ENCODE measurements at regions not wholly inside any gene's neighbourhood (a gene's known extent, or its start where the extent isn't known, plus 50 kb on each side); places are given as distances from the start of the nearest gene placed in this dataset.
A peak's percentile ranks its signal among the peaks of the same experiment; 100 is the strongest.

DNA sequence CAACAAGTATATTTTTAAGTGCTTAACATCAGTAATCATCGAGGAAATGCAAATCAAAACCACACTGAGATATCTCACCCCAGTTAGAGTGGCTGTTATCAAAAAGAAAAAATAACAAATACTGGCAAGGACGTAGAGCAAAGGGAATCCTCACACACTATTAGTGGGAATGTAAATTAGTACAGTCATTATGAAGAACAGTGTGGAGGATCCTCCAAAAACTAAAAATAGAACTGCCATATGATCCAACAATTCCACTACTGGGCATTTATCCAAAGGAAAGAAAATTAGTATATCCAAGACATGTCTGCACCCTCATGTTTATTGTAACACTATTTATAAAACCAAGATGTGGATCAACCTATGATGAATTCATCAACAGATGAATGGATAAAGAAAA lies 149.0 kb upstream of the PWP1 start:
- no peak for DNase-seq

DNA sequence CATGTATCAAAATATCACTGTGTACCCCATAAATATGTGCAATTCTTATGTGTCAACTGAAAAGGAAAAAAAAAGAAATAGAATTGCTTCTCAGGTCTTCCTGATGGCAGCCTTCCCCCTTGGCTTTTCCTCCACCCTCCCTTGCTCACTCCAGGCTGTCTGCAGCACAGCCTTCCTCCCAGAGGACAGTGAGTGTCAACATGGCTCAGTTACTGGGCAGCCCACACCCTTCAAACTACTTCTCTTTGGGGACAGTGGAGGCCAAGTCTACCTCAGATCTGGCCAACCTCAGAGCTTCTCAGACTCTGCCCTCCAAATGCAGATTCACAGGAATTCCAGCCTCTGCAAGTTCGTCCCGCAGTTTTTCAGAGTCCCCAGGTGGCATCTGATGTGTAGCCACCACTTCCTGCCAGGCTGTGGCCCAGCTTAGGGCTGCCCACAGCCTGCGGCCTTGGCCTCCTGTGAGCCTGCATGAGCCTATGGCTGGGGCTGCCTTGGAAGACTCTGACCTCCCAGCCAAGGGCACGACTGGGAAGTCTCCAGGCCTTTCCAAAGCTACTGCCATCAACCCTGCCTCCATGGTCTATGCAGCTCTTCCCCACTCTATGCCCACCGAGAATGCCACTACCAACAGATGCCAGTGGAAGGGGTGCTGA lies 148.0 kb upstream of the PWP1 start:
- DNase-seq: no peak

DNA sequence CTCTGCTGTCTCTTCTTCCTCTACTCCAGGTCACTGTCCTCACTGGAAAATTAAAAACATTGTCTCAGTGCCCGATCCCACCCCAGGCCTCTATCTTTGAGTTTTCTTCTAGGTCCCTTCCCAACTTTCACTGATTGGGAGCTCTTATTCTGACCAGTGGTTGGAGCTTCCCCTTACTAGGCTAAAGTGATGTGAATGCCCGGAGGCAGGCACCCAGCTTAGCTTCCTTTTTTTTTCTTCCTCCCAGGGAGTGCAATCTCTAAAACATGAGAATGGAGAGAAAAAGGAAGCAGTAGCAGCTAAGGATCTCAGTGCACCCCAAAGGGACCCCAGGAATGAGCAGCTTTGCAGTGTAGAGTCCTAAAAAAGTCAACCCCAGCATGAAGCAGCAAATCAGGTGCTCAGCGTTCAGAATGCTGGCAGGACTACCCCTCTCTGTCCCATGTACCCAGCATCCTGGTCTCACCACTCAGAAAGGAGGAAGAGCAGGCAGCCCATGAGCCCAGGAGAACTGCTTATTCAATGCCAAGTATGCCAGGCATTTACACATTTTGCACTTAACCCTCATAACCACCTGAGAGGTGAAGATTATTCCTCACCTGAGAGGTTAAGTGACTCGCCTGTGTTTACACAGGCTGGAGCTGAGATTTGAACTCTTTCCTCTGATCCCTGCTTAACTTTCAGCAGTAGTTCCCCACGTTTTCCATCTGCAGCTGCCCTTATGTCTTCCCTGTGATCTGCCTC lies 146.2 kb upstream of the PWP1 start:
- DNase-seq: no peak

DNA sequence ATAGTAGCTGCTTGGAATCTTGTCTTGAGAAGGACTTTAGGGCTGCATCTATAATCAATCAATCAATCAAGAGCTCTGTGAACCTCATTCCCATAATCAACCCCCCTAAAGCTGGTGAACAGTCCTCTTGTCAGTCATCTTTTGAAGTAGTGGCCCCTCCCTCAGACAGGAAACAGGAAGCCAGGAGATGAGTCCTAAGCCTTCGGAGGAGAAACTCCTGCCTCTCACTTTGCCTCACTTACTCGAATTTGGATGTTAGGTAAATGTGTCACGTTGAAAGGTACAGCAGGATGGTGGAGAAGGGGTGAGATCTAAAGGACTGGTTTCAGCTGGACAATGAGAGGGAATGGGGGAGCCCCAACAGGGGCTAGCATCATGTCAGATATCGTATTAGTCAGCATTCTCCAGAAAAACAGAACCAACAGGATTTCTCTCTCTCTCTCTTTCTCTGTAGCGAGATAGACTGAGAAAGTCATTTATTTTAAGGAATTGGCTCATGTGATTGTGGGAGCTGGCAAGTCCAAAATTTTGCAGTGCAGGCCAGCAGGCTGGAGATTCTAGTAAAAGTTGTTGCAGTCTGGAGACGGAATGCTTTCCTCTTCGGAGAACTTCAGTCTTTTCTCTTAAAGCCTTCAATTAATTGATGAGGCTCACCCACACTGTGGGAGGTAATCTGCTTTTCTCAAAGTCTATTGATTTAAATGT lies 144.4 kb upstream of the PWP1 start:
- DNase-seq: no peak

DNA sequence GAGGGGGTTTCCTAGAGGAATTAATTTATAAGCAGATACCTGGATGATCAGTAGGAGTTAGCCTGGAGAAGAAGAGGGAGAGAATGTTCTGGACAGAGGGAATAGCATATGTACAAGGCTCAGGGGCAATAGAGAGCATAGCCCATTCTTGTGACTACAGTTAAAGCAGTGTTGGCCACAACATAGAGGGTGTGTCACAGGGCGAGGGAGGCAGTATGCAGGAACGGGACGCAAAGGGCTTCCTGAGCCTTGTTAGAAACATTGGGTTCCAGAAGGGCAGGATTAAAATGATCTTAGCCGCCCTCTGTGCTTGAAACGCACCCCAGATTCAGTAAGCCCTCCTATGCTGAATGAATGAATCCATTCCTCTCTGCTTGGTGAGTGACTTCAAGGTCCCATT lies 142.2 kb upstream of the PWP1 start:
- DNase-seq: no peak

DNA sequence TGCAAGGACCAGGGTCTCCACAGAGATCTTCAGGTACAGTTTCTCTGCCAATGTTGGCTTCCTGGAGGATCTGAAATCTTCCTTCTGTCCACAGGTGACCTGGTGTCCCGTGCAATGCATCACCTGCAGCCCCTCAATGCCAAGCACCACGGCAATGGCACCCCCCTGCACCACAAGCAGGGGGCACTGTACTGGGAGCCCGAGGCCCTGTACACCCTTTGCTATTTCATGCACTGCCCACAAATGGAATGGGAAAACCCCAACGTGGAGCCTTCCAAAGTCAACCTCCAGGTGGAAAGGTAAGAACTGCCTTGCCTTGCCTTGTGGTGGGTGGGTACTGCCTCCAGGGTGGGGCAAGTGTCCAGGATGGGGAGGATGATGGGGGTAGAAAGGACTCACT lies 141.8 kb upstream of the PWP1 start:
- no peak for DNase-seq

DNA sequence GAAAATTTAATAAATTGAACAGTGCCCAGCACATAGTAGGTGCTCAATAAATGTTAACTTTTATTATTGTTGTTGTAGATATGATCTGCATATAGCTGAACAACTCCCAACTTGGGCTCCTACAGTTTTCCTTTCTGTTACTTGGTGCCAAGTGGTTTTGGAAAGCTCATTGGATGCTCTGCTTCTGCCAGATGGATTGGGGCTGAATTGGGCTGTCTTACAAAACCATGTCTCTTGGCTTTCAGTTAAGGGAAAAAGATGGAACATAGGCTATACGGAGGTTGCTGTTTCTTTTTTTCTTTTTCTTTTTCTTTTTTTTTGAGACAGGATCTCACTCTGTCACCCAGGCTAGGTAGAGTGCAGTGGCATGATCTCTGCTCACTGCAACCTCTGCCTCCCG lies 140.7 kb upstream of the PWP1 start:
- no peak for DNase-seq

DNA sequence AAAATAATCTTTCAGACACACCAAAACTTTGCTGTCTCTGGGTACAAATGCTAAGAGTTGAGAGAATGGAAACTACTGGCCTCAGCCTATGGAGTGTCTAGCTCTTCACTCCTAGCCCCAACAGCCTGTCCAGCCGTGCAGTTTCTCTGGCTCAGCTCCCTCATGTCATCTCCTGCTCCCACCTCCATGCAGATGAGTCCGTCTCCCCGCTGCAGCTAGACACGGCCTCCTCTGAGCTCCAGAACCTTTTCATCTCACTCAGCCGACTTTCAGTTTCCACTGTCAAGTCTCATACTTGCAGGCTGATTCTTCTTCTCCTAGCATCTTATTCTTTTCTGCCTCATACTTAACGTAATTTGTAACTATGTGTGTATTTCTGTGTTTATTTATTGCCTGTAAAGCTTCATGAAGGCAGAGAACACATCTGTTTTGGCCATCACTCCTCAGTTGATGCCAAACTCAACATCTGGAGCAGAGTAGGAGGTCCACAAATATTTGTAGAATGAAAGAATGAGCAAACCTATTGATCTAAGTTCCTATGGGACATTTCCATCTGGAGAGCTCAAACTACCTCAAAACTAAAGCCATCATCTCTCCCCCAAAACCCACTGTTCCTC lies 139.8 kb upstream of the PWP1 start:
- no peak for DNase-seq

DNA sequence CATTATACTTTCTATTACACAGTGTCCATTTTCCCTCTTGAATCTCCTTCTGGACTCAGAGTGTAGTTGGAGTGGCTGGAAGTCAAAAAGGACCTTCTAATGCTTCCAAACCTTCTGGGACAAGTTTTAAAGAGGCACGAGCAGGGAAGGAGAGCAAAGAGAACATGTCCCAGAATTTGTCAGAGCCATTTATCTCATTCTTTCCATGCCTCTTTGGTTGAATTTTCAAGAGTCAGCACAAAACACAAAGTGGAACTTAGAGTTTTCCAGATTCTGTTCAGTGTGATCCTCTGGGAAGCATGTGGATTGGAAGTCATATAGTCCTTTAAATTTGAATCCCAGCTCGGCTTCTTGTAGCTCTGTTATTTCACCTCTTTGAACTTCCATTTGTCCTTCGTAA lies 138.2 kb upstream of the PWP1 start:
- DNase-seq: no peak

DNA sequence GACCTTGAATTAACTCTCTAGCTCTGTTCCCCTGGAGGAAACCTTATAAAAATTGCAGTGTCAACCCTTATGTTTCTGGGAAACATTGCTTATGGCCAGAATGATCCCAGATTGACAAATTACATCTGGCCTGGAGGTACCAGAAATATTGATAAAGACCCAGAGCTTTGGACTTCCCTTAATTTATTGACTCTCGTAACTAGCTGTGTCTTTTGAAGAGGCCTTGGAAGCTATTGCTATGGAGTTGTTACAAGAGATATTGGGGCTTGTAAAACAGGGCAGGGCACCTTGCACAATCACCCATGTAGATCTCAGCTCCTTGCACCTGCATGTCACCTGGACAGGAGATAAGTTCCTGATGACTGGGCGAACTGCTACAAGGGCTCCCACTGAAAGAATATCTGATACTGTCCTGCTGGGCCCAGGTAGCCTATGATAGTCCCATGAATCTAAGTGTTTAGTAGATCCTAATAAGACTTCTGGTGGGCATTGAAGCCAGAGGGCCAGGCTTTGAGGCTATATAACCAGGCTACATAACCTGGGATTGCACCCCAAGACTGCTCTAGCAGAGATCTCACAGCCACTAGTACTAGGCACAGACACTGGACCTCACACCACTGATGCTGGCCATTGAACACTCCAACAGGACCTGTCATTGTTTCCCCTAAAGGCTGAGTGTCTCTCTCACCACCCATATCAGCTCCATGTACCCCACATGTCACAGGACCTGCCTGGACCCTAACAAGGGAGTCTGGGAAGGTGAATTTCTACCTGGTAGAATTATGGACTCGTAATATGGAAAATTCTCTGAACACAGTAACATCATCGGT lies 135.7 kb upstream of the PWP1 start:
- no peak for DNase-seq

DNA sequence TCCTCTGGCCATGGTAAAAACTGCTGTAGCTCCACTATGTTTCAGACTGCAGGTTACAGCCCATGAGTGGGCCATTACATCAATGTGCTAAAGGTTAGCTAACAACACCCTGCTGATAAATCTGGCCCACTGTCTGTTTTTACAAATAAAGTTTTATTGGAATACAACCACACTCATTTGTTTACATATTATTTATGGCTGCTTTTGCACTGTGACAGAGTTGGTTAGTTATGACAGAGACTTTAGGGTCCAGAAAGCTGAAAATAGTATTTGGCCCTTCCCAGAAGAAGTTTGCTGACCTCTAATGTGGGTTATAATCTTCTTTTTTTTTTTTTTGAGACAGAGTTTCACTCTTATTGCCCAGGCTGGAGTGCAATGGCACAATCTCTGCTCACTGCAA lies 134.2 kb upstream of the PWP1 start:
- DNase-seq: no peak

DNA sequence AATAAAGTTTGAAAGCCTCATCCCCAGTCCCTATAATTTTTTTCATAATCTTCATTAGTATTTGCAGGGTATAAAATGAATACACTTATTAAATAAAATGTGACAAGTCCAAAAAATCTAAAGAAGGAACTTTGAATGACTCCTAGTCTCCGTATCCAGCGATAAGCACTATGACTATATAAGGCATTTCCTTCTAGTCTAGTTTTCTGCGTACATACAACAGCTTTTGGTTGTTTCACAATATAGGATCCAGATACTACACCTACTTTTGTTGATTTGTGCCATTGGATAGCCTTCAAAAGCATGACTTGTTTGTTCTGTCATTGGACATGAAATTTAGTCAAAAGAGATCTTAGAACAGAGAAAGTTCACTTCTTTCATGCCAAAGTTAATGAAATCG lies 133.3 kb upstream of the PWP1 start:
- no peak for DNase-seq

DNA sequence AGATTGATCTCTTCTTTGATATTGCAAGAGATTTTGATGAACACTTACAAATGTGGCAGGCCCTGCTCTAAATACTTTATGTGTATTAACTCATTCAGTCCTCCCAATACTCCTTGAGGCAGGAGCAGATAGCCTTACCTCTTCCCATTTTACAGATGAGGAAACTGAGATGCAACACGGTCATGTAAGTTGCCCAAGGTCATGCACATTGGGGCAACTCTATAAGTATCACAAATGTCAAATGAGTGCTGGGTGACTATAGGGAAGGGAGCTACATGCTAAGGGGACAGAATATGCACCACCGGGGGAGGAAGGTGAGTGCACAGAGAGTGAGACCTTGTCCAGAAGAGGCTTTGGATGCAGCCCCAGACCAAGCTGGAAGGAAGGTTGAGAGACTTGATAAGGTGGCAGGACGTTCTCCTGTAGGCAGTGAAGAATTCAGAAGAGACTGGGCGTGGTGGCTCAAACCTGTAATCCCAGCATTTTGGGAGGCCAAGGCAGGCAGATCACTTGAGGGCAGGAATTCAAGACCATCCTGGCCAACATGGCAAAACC lies 132.3 kb upstream of the PWP1 start:
- DNase-seq: no peak

DNA sequence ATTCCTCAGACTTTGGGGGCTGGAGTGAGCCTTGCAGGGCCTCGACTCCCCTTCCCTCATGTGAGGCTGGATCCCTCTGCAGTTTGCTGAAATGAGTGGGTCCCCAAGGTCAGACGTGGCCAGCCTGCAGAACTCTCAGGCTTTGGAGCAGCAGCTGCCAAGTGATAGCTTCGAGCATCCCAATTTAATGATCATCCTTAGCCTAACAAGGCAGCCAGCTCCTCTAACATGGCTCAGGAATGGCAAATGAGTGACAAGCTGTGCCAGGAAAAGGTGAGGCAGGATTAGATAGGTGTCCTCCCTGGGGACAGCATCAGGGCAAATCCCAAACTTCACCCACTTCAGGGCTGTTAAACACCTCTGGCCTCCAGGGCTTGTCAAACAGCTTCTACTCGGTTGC lies 130.7 kb upstream of the PWP1 start:
- no peak for DNase-seq

DNA sequence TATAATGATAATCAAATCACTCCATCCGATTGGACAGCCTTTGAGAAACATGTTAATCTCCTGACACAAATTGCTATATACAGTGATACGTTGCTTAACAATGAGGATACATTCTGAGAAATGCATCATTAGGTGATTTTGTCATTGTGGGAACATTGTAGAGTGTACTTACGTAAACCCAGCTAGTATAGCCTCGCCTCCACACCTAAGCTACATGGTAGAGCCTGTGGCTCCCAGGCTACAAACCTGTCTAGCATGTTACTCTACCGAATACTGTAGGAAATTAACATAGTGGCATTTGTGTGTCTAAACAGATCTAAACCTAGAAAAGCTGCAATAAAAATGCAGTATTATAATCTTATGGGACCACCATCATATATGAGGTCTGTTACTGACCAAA lies 128.6 kb upstream of the PWP1 start:
- no peak for DNase-seq

DNA sequence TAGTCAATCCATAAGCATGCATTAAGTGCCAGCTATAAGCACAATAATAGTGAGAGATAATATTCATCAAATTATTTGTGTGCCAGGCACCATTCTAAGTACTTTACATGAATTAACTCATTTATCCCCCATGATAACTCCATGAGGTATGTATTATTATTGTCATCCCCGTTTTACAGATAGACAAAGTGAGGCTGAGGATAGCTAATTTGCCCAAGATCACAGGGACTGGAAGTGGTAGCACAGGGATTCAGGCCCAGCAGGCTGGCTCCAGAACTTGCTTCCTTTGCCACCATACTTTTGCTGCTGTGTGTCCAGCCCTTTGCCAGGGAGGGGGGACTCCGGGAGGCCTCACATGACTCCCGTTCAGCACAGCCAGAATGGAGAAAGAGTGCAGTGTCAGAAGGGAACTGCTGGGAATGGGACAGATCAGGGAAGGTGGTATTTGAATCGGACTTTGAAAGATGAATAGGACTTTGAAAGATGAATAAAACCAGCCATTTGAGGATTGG lies 128.0 kb upstream of the PWP1 start:
- DNase-seq: no peak

DNA sequence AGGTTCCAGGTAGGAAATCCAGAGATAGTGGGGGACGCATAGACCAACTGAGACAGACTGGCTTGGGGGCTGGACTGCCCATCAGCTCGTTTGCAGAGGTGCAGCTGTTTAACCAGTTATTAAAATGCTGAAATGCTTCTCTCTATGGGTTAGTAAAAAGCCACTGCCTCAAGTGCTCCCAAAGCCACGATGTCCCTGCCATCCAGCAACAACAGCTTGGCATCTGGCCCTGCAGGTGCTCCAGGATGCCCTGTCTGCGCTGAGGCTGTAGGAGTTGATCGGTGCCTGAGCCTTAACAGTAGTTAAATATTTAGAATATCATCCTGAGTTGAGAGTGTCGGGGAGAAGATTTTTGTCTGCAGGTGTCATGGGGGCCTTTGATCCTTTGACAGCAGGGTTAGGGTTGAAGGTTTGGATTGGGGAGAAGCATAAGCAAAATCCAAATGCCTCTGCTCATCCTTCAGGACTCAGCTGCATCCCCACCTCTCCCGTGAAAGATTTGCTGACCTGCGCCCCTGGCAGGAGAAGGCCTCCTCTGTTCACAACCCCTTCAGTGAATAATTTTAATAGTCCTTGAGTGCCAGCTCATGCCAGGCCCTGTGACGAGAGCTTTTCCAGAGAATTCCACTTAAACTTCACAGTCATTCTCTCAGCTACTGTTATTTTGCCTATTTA lies 127.3 kb upstream of the PWP1 start:
- DNase-seq: no peak

DNA sequence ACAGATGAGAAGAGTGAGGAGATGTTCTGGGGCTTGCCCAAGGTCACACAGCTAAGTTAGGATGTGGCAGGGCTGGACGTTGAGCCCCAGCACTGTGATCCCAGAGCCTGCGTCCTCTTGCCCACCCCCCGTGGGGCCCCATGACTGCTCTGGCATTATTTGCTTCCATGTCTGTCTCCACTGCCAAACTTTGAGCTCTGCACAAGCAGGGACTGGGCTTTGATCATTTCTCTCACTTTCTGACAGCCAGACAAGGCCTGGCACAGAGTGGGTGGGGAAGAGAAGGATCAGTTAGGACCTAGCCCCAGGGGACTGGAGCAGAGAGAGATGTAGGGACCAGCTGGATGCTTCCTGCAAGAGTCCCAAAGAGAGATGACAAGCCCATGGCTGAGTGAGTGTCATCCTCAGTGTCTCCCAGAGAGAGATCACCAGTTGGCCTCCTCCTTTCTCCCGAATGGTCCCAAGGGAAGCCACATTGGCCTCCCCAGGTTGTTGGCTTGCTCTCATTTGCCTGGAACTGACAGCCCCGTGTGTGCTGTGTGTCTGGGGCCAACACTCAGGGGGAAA lies 126.7 kb upstream of the PWP1 start:
- DNase-seq: no peak

DNA sequence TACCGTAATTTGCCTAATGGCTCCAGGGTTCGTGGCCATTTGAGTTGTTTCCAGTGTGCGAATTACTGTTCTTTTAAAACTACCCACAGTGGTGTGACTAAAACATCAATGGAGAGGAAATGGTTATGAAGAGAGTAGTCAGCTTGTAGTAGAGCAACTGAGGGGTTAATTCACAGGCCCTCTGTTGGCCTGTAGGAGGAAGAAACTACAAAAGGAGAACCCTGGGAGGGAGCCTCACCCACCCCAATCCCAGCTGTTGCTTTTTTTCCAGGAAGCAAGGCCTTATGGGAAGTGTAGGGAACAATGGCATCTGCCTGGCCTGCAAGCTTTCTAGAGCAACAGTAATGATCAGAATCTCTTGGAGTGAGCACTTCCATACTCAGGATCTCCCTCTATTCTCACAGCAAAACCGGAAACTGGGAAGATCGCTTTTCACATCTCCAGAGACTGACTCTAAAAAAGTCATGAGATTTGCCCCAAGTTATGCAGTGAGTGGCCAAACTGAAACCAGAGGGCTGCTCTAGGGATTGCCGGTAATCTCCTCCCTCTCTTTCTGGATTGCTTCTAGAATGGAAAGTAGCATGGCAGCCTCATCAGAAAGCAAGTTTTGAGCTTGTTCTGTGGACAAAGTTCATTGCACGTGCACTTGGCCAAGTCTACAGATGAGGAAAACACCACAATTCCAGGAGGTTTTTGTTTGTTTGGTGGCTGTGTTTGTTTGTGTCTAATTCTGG lies 125.3 kb upstream of the PWP1 start:
- DNase-seq: no peak

DNA sequence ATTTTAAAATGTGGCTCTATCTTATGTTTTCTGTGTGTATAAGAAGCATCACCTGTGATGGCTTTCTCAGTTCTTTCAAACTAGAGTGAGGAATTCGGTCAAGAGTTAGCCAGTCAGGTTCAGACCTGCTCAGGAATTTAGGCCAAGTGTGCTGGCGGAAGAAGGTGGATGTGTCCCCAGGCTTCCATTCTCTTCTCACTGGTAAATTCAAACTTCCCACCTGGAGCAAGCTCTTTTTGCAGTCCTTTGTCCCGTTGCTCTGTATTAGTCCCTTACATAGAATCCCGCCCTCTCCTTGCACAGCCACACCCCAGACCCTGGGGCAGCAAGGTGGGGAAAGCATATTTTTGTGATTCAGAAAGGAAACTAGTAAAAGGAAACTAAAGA lies 124.7 kb upstream of the PWP1 start:
- DNase-seq: no peak

DNA sequence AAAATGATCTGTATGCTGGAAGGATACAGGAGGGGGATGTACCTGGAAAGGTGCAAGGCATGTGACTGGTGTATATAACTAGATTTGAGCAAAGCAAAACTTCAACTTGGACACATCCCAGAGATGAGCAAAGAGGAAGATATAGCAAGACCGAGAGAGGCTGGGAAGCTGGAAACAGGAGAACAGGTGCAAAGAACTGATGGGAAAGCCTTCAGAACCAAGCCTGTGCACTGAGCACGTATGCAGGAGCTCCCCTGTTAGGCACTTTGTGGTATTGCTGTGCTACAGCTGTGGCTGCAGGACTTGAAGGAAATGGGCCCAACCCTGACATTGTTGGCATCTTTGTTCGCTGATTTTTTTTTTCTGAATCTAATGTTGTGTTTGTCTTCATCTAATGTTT lies 120.7 kb upstream of the PWP1 start:
- DNase-seq: peak in 1 of 2 experiments; percentile 1
